Esophagus squamous epithelium (tissue), 5 donors: ENCODE measurements at regions not wholly inside any gene's neighbourhood (a gene's known extent, or its start where the extent isn't known, plus 50 kb on each side); places are given as distances from the start of the nearest gene placed in this dataset.

Experiments
- DNase-seq: peaks from one replicate; lab custom pipeline; 2025; lab: John Stamatoyannopoulos, UW
- H3K27ac ChIP-seq, 4 donors: fragments of 200-600 bp; sonication (generic); one replicate each; pipeline ENCODE4 v1.5.1; 2016 to 2019; ENCODE audit warnings: mild to moderate bottlenecking in 1 of 4
- H3K27me3 ChIP-seq, 4 donors: fragments of 200-600 bp; sonication (generic); 1 replicate in 3 of 4; 2 replicates in 1 of 4; pipeline versions ENCODE4 v1.5.1 to v1.6.0; 2017 to 2021; ENCODE audit warnings: antibody characterized with exemption in 1 of 4
- H3K36me3 ChIP-seq, 3 donors: fragments of 200-600 bp; sonication (generic); one replicate each; pipeline ENCODE4 v1.5.1; 2016 to 2019
- H3K4me1 ChIP-seq, 3 donors: fragments of 200-600 bp; sonication (generic); one replicate each; pipeline ENCODE4 v1.5.1; 2017 to 2019
- H3K4me3 ChIP-seq, 4 donors: fragments of 200-600 bp; sonication (generic); 1 replicate in 3 of 4; 2 replicates in 1 of 4; pipeline ENCODE4 v1.5.1; 2016 to 2019; ENCODE audit warnings: mild to moderate bottlenecking in 2 of 4, moderate library complexity in 1 of 4
- H3K9me3 ChIP-seq, 3 donors: fragments of 200-600 bp; sonication (generic); one replicate each; pipeline ENCODE4 v1.5.1; 2016 to 2019
- CTCF ChIP-seq, 6 experiments: fragments of 450-650 bp in 4 of 6; fragments of 200-600 bp in 2 of 6; sonication (generic) in 2 of 6; IDR thresholded peaks; one replicate each; pipeline ENCODE4 v1.5.1; 2016 to 2019; ENCODE audit warnings: antibody characterized with exemption in 6 of 6, mild to moderate bottlenecking in 4 of 6, moderate library complexity in 4 of 6
- POLR2A ChIP-seq, 4 donors: fragments of 450-650 bp; IDR thresholded peaks; one replicate each; pipeline ENCODE4 v1.6.1; 2017; ENCODE audit warnings: antibody characterized with exemption in 4 of 4, mild to moderate bottlenecking in 4 of 4, moderate library complexity in 3 of 4
- WGBS, 2 donors: methylation state at CpG; one replicate each; pipeline ENCODE4 v1.1.5; 2018; 5-methylcytosine and 5-hydroxymethylcytosine counted together
- intact Hi-C: fragments of 100-400 bp; cut with DNase I; formaldehyde crosslinking; loops from one replicate; pipeline ENCODE4 v1.15.0; 2022
- donor health status: DM: yes; HTN: yes; CAD: no.

GRCh38 chr2:53463806-53464726 is 303.5 kb upstream of the CHAC2 start:
- no peak for TF ChIP-seq POLR2A (IDR thresholded peaks at IDR 0.05)
- no peak for TF ChIP-seq CTCF (IDR thresholded peaks at IDR 0.05)
- no peaks in the 10 kb centered on the region for H3K36me3 ChIP-seq
- no peak overlapping the region for H3K27ac ChIP-seq
- WGBS, 2 donors = 44 to 67% methylated on average over 3 of the region's 3 CpGs
- no peaks in the 10 kb centered on the region for H3K27me3 ChIP-seq
- H3K4me1 ChIP-seq = no peaks in the 10 kb centered on the region
- no peak overlapping the region for H3K4me3 ChIP-seq
- intact Hi-C loops = no loop called here
- DNase-seq = no peak
- H3K9me3 ChIP-seq = no peaks in the 10 kb centered on the region

GRCh38 chr2:53460937-53461336 is 306.7 kb upstream of the CHAC2 start:
- 77 to 90% methylated on average over 6 of the region's 6 CpGs for WGBS, 2 donors
- DNase-seq = no peak
- Histone ChIP-seq H3K4me1 (no peaks in the 10 kb centered on the region), H3K4me3 (no peak overlapping the region), H3K27ac (no peak overlapping the region), H3K9me3 (no peaks in the 10 kb centered on the region), H3K36me3 (no peaks in the 10 kb centered on the region), H3K27me3 (no peaks in the 10 kb centered on the region)
- intact Hi-C loops = no loop called here
- TF ChIP-seq CTCF (IDR thresholded peaks at IDR 0.05) (no peak), POLR2A (IDR thresholded peaks at IDR 0.05) (no peak)

GRCh38 chr2:53460347-53460746 is 307.3 kb upstream of the CHAC2 start:
- no peak overlapping the region for H3K27ac ChIP-seq
- no peaks in the 10 kb centered on the region for H3K9me3 ChIP-seq
- TF ChIP-seq POLR2A (IDR thresholded peaks at IDR 0.05) = no peak
- peak in 1 of 6 experiments; percentile 3 for TF ChIP-seq CTCF (IDR thresholded peaks at IDR 0.05)
- intact Hi-C loops = no loop called here
- no peaks in the 10 kb centered on the region for H3K4me1 ChIP-seq
- WGBS, 2 donors = 33 to 44% methylated on average over 1 of the region's 1 CpG
- H3K4me3 ChIP-seq = no peak overlapping the region
- H3K27me3 ChIP-seq = no peaks in the 10 kb centered on the region
- no peaks in the 10 kb centered on the region for H3K36me3 ChIP-seq
- DNase-seq = no peak

- no peaks in the 10 kb centered on the region for H3K36me3 ChIP-seq
- H3K4me1 ChIP-seq = no peaks in the 10 kb centered on the region
- DNase-seq = no peak
- no peak overlapping the region for H3K4me3 ChIP-seq
- no peak for TF ChIP-seq POLR2A (IDR thresholded peaks at IDR 0.05)
- TF ChIP-seq CTCF (IDR thresholded peaks at IDR 0.05) = no peak
- intact Hi-C loops = no loop called here
- no peak overlapping the region for H3K27ac ChIP-seq
- H3K27me3 ChIP-seq = no peaks in the 10 kb centered on the region
- no peaks in the 10 kb centered on the region for H3K9me3 ChIP-seq
- WGBS, 2 donors = 84 to 86% methylated on average over 5 to 6 of the region's 6 CpGs
Measured at GRCh38 chr2:53455094-53455493, 312.5 kb upstream of the CHAC2 start.

- TF ChIP-seq CTCF (IDR thresholded peaks at IDR 0.05) (no peak), POLR2A (IDR thresholded peaks at IDR 0.05) (no peak)
- no peaks in the 10 kb centered on the region for H3K4me1 ChIP-seq
- no peaks in the 10 kb centered on the region for H3K9me3 ChIP-seq
- H3K4me3 ChIP-seq = no peak overlapping the region
- H3K36me3 ChIP-seq = no peaks in the 10 kb centered on the region
- intact Hi-C loops = no loop called here
- no peaks in the 10 kb centered on the region for H3K27me3 ChIP-seq
- 36 to 40% methylated on average over 8 of the region's 8 CpGs for WGBS, 2 donors
- no peak for DNase-seq
- H3K27ac ChIP-seq = no peak overlapping the region
Measured at GRCh38 chr2:53452957-53453748, 314.5 kb upstream of the CHAC2 start.
